Panc1 (cell line): ENCODE measurements at regions not wholly inside any gene's neighbourhood (a gene's known extent, or its start where the extent isn't known, plus 50 kb on each side); places are given as distances from the start of the nearest gene placed in this dataset.

Experiments used
- CTCF ChIP-seq: fragments of 450-650 bp; IDR thresholded peaks from 2 replicates; pipeline ENCODE4 v1.5.1; 2017; ENCODE audit warnings: mild to moderate bottlenecking
- POLR2AphosphoS5 ChIP-seq: IDR thresholded peaks from 2 replicates; pipeline ENCODE4 v1.6.1; 2012; ENCODE audit warnings: mild to moderate bottlenecking, low read depth, low read length, moderate library complexity
- SIN3A ChIP-seq: IDR thresholded peaks from 2 replicates; pipeline ENCODE4 v1.6.1; 2012; ENCODE audit warnings: low read depth, mild to moderate bottlenecking, low read length, moderate library complexity, borderline replicate concordance; ENCODE audit not compliant: insufficient read depth
- TCF7L2 ChIP-seq: IDR thresholded peaks from 2 replicates; pipeline ENCODE4 v1.6.1; 2011; ENCODE audit warnings: mild to moderate bottlenecking, low read depth, low read length, inconsistent platforms

- TF ChIP-seq CTCF (no peak), POLR2AphosphoS5 (no peak), SIN3A (no peak), TCF7L2 (no peak)
Measured at GRCh38 chr12:115710104-115710564, 567.4 kb downstream of the MED13L start.
